Kidney epithelial cell (primary cell): ENCODE measurements at regions not wholly inside any gene's neighbourhood (a gene's known extent, or its start where the extent isn't known, plus 50 kb on each side); places are given as distances from the start of the nearest gene placed in this dataset.

Experiments used
- DNase-seq: peaks from one replicate; pipeline ENCODE4 v3.0.0-alpha.2; 2010; ENCODE audit warnings: low read depth
- H3K27me3 ChIP-seq: 2 replicates; pipeline ENCODE4 v1.6.0; 2011; ENCODE audit warnings: low read length; ENCODE audit not compliant: control insufficient read depth, insufficient read depth
- H3K36me3 ChIP-seq: 2 replicates; pipeline ENCODE4 v1.5.1; 2011; ENCODE audit warnings: low read length; ENCODE audit not compliant: control insufficient read depth, insufficient read depth
- H3K4me3 ChIP-seq: 2 replicates; pipeline ENCODE4 v1.5.1; 2011; ENCODE audit warnings: low read depth, mild to moderate bottlenecking, control low read depth, low read length
- TF ChIP-seq, protein P1 (sequence below): IDR thresholded peaks from 2 replicates; pipeline ENCODE4 v1.5.1; 2011; ENCODE audit warnings: mild to moderate bottlenecking, moderate library complexity, low read length, control low read depth, inconsistent platforms; ENCODE audit not compliant: insufficient read depth, poor library complexity, severe bottlenecking

DNA sequence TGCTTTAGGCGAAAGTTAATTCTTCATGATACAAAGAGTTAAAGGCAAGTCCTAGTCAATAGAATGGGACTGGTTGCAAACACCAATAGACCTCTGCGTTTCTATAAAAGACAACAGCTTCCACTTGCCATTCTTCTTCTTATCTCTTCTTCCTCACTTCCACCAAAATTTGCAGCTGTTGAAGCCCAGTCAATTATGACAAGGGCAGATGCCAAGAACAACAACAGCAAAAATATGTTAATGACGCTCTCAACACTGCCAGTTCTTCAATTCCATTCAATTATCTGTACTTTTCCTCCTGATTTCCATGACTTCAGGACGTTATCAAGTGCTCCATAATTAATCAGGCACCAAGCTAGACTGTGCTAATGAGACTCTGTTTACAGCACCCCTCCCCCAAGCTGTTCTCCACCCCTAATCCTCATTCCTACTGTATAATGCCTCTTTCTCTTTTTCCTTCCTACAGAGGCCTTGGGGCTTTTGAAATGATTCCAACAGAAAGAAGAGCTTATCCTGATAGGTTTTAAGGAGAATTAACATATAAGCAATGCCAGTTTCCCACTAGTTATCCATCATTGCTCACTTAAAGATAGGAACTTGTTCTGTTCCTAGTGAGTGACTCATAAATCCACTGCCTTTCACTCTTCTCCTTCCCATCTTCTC lies 1160.5 kb downstream of the IGSF11 start:
- DNase-seq: no peak
- Histone ChIP-seq H3K36me3 (no peaks in the 10 kb centered on the region), H3K4me3 (no peak overlapping the region), H3K27me3 (no peaks in the 10 kb centered on the region)
- TF ChIP-seq, protein P1, sequence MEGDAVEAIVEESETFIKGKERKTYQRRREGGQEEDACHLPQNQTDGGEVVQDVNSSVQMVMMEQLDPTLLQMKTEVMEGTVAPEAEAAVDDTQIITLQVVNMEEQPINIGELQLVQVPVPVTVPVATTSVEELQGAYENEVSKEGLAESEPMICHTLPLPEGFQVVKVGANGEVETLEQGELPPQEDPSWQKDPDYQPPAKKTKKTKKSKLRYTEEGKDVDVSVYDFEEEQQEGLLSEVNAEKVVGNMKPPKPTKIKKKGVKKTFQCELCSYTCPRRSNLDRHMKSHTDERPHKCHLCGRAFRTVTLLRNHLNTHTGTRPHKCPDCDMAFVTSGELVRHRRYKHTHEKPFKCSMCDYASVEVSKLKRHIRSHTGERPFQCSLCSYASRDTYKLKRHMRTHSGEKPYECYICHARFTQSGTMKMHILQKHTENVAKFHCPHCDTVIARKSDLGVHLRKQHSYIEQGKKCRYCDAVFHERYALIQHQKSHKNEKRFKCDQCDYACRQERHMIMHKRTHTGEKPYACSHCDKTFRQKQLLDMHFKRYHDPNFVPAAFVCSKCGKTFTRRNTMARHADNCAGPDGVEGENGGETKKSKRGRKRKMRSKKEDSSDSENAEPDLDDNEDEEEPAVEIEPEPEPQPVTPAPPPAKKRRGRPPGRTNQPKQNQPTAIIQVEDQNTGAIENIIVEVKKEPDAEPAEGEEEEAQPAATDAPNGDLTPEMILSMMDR: no peak

DNA sequence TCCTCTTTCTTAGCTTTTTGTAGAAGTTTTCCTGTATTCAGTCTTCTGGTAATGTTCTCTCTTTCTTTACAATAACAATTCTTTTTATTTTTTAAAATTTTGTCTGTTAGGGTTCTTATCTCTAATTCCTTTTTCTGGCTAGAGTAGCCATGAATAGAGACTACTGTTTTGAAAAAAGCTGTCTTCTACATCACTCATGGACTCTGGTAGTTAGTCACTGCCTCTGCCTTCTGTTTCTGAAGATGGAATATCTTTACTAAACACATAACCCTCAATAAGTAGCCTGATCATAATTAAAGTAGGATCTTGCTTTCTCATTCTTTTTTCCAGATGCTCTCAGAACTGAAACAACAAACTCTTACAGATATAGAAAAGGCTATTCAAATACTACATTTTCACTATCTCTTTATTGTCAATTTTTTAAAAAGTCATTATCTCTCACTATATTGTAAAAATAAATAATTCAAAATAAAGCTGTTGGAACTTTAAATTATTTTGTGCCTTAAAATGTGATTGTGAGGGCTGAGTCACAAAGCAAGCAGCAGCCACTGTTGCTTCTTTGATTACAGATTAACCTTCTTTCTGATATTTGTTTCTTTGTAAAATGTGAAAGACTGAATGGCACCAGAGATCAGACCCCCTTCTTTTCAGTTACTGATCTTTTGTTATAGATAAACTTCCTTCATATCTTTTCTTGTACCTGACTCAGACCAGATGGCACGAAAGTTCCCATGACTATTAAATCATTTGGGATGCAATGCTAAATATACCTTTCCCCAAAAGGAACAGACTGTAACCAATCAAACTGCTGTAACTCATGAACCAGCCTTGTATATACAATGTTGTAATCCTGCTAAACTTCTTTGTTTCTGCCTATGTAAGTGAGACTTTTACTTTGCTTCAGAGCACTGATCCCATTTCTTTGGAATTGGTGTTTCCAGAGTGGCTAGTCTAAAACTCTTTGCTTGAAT lies 1159.5 kb downstream of the IGSF11 start:
- Histone ChIP-seq H3K4me3 (no peak overlapping the region), H3K27me3 (no peaks in the 10 kb centered on the region), H3K36me3 (no peaks in the 10 kb centered on the region)
- TF ChIP-seq, protein P1: no peak
- no peak for DNase-seq

DNA sequence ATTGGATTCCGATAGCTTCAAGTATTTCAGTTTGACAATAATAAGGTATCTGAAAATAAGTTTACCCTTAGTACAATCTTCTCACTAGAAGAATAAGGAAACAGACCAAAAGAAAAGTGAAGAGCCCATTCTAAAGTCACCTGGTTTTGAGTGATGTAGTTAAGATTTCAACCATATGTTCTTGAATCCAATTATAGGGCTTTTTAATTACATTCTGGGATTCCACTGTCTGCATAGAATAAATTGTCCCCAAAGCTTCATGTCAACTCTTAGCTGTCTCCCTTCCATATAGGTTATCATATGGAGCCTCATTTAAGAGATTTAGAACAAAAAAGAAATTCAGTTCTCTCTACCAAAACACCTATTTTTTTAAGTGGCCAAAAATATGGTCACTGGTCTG lies 1158.8 kb downstream of the IGSF11 start:
- DNase-seq: no peak
- Histone ChIP-seq H3K36me3 (no peaks in the 10 kb centered on the region), H3K27me3 (no peaks in the 10 kb centered on the region), H3K4me3 (no peak overlapping the region)
- TF ChIP-seq, protein P1: no peak

DNA sequence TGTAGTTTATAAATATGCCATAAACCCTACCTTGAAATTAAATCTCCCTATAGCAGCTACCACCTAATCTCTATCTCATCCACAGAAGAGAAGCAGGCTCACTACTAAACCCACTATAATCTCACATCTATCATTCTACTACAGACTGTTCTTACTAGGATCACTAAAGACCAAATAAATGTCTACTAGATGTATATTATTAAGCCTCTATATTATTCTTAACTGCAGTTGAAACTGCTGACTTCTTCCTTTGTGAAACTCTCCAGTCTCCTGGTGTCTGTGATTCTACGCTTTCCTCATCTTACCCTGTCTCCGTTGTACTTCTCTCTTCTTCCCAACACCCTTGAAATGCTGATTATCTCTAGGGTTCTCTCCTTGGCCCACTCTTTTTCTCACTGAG lies 1154.0 kb downstream of the IGSF11 start:
- H3K27me3 ChIP-seq: no peaks in the 10 kb centered on the region
- TF ChIP-seq, protein P1: no peak
- H3K4me3 ChIP-seq: no peak overlapping the region
- H3K36me3 ChIP-seq: no peaks in the 10 kb centered on the region
- no peak for DNase-seq

DNA sequence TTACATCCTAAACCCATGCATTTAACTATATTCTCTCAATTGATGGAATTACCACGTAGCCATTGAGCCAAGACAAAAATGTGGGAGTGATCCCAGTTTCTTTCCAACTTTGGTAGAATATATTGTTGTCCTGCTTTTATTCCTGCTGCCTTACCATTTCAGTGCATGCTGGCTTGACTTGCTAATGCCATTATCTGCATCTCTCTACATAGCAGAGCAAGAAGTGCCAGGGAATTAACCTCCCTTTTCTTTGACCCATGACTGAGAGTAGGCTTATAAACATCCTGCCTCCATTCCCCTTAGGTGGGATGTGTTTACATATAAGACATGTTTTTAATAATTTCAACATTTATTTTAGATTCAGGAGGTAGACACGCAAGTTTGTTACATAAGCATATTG lies 1153.4 kb downstream of the IGSF11 start:
- Histone ChIP-seq H3K4me3 (no peak overlapping the region), H3K27me3 (no peaks in the 10 kb centered on the region), H3K36me3 (no peaks in the 10 kb centered on the region)
- TF ChIP-seq, protein P1: no peak
- DNase-seq: no peak
